GM19035 (cell line): ENCODE measurements at regions not wholly inside any gene's neighbourhood (a gene's known extent, or its start where the extent isn't known, plus 50 kb on each side); places are given as distances from the start of the nearest gene placed in this dataset.

ENCODE experiments used
- ATAC-seq: cut with Tn5 transposase; IDR thresholded peaks from one replicate; pipeline ENCODE4 v1.9.1; 2021; ENCODE audit not compliant: unreplicated experiment

DNA sequence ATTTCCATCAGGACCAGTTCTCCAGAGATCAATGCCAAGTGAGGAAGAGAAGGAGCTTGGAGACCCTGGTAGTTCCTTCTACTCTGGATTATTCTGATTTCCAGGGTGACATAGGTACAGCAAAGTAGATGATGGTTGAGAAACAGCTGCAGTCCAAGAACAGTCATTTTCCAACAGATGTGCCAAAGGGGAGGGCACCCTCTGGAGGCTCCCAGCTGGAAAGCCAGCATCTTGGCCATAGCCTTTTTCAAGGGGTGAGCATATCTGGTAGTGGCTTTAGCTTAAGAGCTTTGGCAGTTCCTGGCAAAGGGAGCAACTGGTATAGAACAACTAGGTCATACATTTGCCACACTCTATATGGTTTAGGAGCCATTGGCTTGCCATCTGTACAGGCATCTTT lies 492.7 kb downstream of the RASEF start:
- no peak for ATAC-seq

DNA sequence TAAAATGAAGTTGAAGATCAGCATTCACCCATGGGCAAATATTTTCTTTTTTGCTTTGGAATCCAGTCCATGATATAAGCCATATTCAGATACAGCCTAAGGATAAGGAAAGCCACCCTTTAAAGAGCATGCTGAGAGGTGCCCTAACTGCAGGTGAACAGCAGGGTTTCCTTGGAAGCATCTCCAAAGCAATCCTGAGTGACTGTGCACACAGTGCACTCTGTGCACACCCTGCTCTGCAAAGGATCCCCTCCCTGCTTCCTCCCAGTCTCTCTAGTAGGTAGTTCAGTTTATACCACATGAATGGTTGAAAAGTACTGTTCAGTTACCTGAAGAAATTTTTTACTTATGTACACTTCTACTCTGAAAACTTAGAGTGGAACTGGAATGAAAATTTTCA lies 491.4 kb downstream of the RASEF start:
- ATAC-seq, result no peak

- no peak for ATAC-seq
Measured at GRCh38 chr9:82572146-82572545, 490.8 kb downstream of the RASEF start.

- no peak for ATAC-seq
Measured at GRCh38 chr9:82574911-82575310, 488.0 kb downstream of the RASEF start.

DNA sequence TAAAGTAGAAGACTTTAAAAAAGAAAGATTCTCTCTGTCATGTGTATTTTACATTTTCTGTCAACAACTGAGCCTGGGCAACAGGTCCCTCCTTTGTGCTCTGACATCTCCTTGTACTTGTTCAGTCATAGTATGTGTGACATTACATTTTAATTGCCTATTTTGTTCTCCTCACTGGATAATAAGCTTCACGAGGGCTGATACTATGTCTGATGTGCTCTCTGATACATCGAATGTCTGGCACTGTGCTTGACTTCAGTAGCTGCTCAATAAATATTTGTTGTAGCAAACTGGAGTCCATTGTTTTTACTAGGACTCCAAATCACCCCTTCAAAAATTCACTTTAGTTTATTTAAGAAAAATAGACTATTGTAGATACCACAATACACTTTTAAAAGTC lies 482.0 kb downstream of the RASEF start:
- ATAC-seq, result no peak

DNA sequence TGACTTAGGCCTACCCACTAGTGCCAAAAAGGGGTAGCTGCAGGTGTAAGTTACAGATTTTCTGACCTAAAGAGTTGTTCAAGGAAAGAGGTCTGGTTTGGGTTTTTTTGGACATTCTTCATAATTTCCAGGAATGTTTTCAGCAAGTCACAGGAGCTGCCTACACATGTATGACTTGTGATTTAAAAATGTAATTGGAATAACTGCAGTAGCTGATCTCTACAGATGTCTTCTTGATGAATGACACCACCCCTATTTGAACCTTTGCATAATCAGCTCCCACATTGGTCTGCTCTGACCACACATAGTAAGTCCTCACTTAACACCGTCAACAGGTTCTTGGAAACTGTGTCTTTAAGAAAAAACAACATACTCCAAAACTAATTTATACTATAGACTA lies 481.4 kb downstream of the RASEF start:
- ATAC-seq, result no peak

- no peak for ATAC-seq
Measured at GRCh38 chr9:82581935-82582334, 481.0 kb downstream of the RASEF start.

DNA sequence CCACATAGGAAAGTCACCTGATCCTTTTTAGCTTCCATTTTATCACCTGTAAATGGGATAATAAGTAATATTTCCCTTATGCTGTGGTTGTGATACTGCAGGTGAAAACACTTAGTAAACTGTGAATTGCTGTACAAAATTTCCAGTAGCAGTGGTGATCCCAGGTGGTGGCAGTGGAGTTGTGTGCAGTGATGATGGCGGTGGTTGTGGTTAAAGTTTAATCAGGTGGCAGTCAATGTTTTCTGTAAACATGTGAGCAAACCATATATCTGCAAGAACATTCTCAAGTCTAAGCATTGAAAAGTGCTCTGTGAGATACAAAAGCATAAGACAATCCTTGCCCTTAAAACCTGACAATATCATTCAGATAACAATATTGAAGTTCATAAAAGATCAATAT lies 480.2 kb downstream of the RASEF start:
- ATAC-seq, result no peak

- ATAC-seq, result no peak
Measured at GRCh38 chr9:82583524-82583923, 479.4 kb downstream of the RASEF start.

DNA sequence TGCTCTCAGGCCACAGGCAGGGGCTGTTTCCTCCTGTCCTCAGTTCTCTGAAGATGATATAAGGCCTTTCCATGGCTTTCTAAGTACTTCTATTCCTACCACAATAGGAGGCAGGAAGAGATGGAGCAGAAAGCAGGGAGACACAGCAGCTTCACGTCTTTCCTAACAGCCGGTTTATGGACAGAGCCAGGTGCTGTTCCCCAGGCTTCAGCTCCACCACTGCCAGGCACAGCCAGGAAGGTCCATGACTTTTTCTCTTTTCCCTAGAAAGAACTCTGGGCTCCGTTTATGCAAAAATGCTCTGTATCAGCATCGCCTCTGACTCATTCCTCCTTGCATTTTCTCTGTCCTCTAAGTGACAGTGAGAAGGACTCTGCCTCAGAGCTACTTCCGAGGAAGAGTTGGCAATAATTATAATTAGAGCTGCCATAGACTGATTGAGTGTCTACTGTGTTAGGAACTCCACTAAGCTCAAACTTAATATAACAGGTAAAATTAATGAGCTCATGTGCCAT lies 478.5 kb downstream of the RASEF start:
- no peak for ATAC-seq

- no peak for ATAC-seq
Measured at GRCh38 chr9:82586918-82587356, 476.0 kb downstream of the RASEF start.

DNA sequence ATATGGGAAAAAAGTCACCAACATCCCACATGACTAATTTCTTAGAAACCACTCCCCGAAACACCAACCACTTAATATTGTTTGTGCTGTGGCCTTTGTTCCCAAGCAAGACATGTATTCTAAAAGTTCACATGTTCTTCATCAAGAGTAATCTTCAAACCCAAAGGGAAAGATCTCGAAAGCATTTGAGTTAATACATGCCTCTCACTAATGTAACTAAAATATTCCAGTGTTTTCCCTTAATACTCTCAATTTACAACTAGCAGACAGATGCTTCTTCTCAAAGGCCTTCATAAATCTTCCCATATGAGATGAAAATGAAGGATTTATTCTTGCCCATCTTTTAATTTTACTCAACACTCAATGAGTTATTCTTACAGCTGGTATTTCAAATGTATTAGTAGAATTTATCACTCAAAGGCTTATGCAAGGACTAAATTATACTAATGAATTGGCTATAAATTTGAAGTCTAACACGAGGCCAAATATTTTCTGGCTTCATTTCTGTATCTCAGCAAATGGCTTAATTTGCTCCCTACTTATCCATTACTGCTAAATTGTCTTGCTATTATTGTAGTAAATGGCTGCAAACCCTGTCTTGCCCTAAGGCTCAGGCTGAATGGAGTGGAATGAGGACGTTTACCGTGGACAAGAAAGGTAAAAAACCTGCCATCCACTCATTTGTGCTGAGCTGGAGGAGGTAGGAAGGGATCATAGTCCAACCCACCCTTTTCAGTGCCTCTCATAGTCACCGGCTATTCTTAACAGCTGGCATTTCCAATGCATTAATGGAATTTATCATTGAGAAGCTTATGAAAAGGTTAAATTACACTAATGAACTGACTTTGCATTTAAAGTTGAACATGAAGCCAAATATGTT lies 474.4 kb downstream of the RASEF start:
- no peak for ATAC-seq

- ATAC-seq, result no peak
Measured at GRCh38 chr9:82590845-82591244, 472.1 kb downstream of the RASEF start.

GRCh38 chr9:82593501-82593900 lies 469.4 kb downstream of the RASEF start:
- no peak for ATAC-seq

- ATAC-seq, result no peak
Measured at GRCh38 chr9:82597241-82598203, 465.4 kb downstream of the RASEF start.

DNA sequence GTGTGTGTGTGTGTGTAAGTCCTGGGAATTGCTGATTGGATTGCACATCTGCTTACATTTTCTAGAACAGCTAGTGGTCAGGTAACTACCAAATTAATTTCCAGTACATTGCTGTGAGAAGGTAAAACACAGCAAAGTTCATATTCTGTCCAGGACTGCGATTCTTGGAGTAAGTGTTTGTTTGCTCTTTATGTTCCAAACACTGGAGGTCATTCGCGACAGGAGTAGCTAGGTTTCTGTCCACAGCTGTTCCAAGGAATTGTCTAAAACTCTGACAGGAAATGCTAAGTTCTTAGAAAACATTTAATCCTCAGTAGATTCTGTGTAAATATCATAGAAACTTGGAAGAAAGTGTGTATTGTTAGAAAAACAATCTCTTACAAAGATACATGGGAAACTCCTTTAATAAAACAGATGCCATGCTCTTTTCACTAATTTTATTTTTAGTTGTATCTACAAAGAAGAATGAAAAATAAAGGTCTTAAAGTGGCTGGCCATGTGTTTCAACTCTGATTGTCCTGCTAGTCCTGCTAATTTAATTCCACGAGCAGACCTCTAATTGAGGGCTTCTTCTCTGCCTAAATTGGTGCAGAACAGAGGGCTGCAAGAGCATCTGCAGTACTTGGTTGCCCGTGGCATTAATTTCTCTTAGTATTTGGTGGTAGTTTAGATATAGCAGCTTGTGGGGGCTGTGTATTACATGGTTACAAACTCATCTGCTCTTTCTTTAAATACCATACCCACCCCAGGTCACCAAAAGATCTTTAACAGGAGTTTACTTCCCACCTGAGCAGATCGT lies 464.5 kb downstream of the RASEF start:
- no peak for ATAC-seq

DNA sequence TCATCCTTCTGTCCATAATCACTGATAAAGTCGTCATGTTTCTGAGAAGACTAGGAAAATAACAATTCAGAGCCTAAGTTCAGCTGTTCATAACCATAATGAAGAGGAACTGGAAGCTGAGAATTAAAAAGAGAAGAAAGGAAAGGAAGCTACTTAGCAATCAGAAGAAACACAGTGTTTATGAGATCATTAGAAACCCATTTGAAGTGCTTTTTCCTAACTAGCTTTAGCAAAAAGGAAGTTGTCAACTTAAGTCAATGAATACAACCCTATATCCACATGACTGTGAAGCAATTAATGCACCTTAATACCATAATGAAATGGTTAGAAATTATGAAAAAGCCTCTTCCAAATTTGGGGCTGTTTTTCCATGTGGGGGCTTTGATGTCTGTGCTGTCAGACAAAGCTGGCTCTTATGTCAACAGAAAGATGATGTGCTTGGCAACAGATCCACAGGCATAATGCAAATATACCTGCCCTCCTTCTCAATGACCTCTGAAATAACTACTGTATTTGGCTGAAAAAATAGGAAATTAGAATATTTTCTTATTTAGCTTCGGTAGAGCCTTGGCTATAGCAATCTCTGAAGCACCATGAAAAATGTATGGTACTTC lies 463.5 kb downstream of the RASEF start:
- no peak for ATAC-seq

GRCh38 chr9:82600536-82601292 lies 462.2 kb downstream of the RASEF start:
- ATAC-seq, result no peak

DNA sequence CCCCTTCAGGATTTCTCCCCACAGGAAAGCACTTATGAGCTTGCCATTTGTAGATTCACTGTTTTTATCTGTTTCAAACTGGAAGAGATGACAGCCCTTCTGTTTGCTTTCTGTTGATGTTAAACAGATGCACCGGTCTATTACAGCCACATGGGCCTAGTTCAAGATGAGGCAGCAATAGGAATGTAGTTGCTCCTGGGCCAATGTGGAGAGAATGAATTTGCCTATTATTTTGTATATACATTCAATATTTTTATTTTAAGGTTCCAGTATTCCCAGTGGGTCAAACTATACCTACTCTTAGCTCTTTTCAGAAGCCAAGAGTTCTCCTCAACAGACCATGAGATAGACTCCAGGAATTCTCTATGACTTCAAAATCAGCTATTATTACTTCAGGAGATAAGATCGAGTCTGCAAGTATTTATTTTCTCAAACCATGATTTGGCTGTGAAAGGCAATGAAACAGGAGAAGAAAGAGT lies 461.6 kb downstream of the RASEF start:
- ATAC-seq, result no peak
